WTC11 (cell line): ENCODE measurements at regions not wholly inside any gene's neighbourhood (a gene's known extent, or its start where the extent isn't known, plus 50 kb on each side); places are given as distances from the start of the nearest gene placed in this dataset.

ENCODE experiments used
- ATF1 ChIP-seq: sonication (generic); formaldehyde crosslinking; IDR thresholded peaks from 2 replicates; pipeline ENCODE4 v1.8.1; 2023; ENCODE audit warnings: mild to moderate bottlenecking, moderate library complexity, missing genetic modification reagents
- CBFB ChIP-seq: sonication (generic); formaldehyde crosslinking; IDR thresholded peaks from 2 replicates; pipeline ENCODE4 v1.8.1; 2022; ENCODE audit warnings: mild to moderate bottlenecking, low read depth, missing genetic modification reagents
- CREB1 ChIP-seq: sonication (generic); formaldehyde crosslinking; IDR thresholded peaks from 2 replicates; pipeline ENCODE4 v1.8.0; 2023; ENCODE audit warnings: mild to moderate bottlenecking, missing genetic modification reagents
- CREM ChIP-seq: sonication (generic); formaldehyde crosslinking; IDR thresholded peaks from 2 replicates; pipeline ENCODE4 v1.8.1; 2022; ENCODE audit warnings: mild to moderate bottlenecking, missing genetic modification reagents, moderate library complexity
- E2F4 ChIP-seq: sonication (generic); formaldehyde crosslinking; IDR thresholded peaks from 2 replicates; pipeline ENCODE4 v1.8.1; 2022; ENCODE audit warnings: low read depth, mild to moderate bottlenecking, moderate library complexity, missing genetic modification reagents, borderline replicate concordance
- FOXP4 ChIP-seq: sonication (generic); formaldehyde crosslinking; IDR thresholded peaks from 2 replicates; pipeline ENCODE4 v1.8.0; 2022; ENCODE audit warnings: mild to moderate bottlenecking, missing genetic modification reagents
- JUN ChIP-seq: sonication (generic); formaldehyde crosslinking; IDR thresholded peaks from 2 replicates; pipeline ENCODE4 v1.8.0; 2023; ENCODE audit warnings: mild to moderate bottlenecking, missing genetic modification reagents
- PRDM15 ChIP-seq: sonication (generic); formaldehyde crosslinking; IDR thresholded peaks from 2 replicates; pipeline ENCODE4 v1.8.0; 2022; ENCODE audit warnings: missing genetic modification reagents
- SMAD3 ChIP-seq: sonication (generic); formaldehyde crosslinking; IDR thresholded peaks from 2 replicates; pipeline ENCODE4 v1.8.0; 2022; ENCODE audit warnings: missing genetic modification reagents, mild to moderate bottlenecking, borderline replicate concordance
- ZBTB43 ChIP-seq: sonication (generic); formaldehyde crosslinking; IDR thresholded peaks from 2 replicates; pipeline ENCODE4 v1.8.1; 2023; ENCODE audit warnings: mild to moderate bottlenecking, missing genetic modification reagents
- TF ChIP-seq, protein P1 (sequence below): fragments of 200-600 bp; IDR thresholded peaks from 2 replicates; pipeline ENCODE4 v1.8.0; 2022; ENCODE audit warnings: antibody characterized with exemption
- TF ChIP-seq, protein P2 (sequence below): sonication (generic); formaldehyde crosslinking; IDR thresholded peaks from 2 replicates; pipeline ENCODE4 v1.8.1; 2023; ENCODE audit warnings: mild to moderate bottlenecking, missing genetic modification reagents, moderate library complexity
- TF ChIP-seq, protein P3 (sequence below): sonication (generic); formaldehyde crosslinking; IDR thresholded peaks from 2 replicates; pipeline ENCODE4 v1.8.1; 2022; ENCODE audit warnings: low read depth, missing genetic modification reagents, borderline replicate concordance

DNA sequence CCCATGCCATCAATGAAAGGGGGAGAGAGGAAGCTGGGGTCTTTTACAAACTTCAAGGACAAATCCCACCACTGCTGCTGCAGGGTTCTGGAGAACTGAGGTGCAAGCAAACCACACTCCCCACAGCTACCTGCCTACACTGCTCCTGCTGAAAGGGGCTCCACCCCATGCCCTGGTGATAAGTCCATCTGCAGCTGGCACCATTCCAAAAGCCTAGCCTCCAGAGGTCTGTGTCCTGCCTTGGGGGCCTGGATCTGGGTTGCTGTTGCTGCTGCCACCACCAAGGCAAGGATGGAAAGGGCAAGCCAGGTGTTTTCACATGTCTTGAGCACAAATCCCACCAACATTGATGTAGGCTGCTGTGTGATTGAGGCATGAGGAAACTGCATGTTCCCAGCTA lies 97.4 kb upstream of the UBE2E3 start:
- TF ChIP-seq CBFB (CRISPR knock-in tag) (no peak), CREB1 (CRISPR knock-in tag) (no peak), SMAD3 (CRISPR knock-in tag) (no peak), ZBTB43 (CRISPR knock-in tag) (no peak), FOXP4 (CRISPR knock-in tag) (no peak), PRDM15 (no peak), E2F4 (CRISPR knock-in tag) (no peak), CREM (CRISPR knock-in tag) (no peak), ATF1 (no peak), JUN (CRISPR knock-in tag) (no peak)
- TF ChIP-seq, protein P1, sequence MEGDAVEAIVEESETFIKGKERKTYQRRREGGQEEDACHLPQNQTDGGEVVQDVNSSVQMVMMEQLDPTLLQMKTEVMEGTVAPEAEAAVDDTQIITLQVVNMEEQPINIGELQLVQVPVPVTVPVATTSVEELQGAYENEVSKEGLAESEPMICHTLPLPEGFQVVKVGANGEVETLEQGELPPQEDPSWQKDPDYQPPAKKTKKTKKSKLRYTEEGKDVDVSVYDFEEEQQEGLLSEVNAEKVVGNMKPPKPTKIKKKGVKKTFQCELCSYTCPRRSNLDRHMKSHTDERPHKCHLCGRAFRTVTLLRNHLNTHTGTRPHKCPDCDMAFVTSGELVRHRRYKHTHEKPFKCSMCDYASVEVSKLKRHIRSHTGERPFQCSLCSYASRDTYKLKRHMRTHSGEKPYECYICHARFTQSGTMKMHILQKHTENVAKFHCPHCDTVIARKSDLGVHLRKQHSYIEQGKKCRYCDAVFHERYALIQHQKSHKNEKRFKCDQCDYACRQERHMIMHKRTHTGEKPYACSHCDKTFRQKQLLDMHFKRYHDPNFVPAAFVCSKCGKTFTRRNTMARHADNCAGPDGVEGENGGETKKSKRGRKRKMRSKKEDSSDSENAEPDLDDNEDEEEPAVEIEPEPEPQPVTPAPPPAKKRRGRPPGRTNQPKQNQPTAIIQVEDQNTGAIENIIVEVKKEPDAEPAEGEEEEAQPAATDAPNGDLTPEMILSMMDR, result no peak
- TF ChIP-seq, protein P2, sequence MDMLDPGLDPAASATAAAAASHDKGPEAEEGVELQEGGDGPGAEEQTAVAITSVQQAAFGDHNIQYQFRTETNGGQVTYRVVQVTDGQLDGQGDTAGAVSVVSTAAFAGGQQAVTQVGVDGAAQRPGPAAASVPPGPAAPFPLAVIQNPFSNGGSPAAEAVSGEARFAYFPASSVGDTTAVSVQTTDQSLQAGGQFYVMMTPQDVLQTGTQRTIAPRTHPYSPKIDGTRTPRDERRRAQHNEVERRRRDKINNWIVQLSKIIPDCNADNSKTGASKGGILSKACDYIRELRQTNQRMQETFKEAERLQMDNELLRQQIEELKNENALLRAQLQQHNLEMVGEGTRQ (CRISPR knock-in tag), result no peak
- TF ChIP-seq, protein P3, sequence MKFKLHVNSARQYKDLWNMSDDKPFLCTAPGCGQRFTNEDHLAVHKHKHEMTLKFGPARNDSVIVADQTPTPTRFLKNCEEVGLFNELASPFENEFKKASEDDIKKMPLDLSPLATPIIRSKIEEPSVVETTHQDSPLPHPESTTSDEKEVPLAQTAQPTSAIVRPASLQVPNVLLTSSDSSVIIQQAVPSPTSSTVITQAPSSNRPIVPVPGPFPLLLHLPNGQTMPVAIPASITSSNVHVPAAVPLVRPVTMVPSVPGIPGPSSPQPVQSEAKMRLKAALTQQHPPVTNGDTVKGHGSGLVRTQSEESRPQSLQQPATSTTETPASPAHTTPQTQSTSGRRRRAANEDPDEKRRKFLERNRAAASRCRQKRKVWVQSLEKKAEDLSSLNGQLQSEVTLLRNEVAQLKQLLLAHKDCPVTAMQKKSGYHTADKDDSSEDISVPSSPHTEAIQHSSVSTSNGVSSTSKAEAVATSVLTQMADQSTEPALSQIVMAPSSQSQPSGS (CRISPR knock-in tag), result no peak
